Fibroblast of lung (primary cell): ENCODE measurements at regions not wholly inside any gene's neighbourhood (a gene's known extent, or its start where the extent isn't known, plus 50 kb on each side); places are given as distances from the start of the nearest gene placed in this dataset.

Experiments used
- DNase-seq, 2 donors: peaks; one replicate each; pipeline versions ENCODE4 v3.0.0 to v3.0.0-alpha.2; 2010; ENCODE audit warnings: low read depth in 2 of 2
- H2AFZ ChIP-seq: 2 replicates; pipeline ENCODE4 v1.5.1; 2012; ENCODE audit warnings: low read length, control low read depth, inconsistent platforms
- H3K27ac ChIP-seq: 2 replicates; pipeline ENCODE4 v1.5.1; 2011; ENCODE audit warnings: low read length, control low read depth; ENCODE audit not compliant: insufficient read depth
- H3K27me3 ChIP-seq: 2 replicates; pipeline ENCODE4 v1.5.1; 2011; ENCODE audit warnings: mild to moderate bottlenecking, low read length; ENCODE audit not compliant: control insufficient read depth, insufficient read depth
- H3K36me3 ChIP-seq: 2 replicates; pipeline ENCODE4 v1.5.1; 2011; ENCODE audit warnings: low read length; ENCODE audit not compliant: control insufficient read depth, insufficient read depth
- H3K4me1 ChIP-seq: 2 replicates; pipeline ENCODE4 v1.5.1; 2011; ENCODE audit warnings: low read length; ENCODE audit not compliant: control insufficient read depth, insufficient read depth; ENCODE audit errors: extremely low read depth
- H3K4me2 ChIP-seq: 2 replicates; pipeline ENCODE4 v1.5.1; 2011; ENCODE audit warnings: low read length, control low read depth; ENCODE audit not compliant: insufficient read depth; ENCODE audit errors: extremely low read depth
- H3K4me3 ChIP-seq, 4 experiments: fragments of 200-600 bp in 1 of 4; sonication (generic) in 1 of 4; replicated peaks in 1 of 4; 2 replicates each; pipeline ENCODE4 v1.5.1; 2011 to 2016; ENCODE audit warnings: low read length in 4 of 4, low read depth in 3 of 4, mild to moderate bottlenecking in 3 of 4, control low read depth in 2 of 4, inconsistent platforms in 1 of 4, mixed read lengths in 1 of 4; ENCODE audit not compliant: insufficient read depth in 1 of 4; ENCODE audit errors: control extremely low read depth in 1 of 4
- H3K79me2 ChIP-seq: 2 replicates; pipeline ENCODE4 v1.5.1; 2012; ENCODE audit warnings: mild to moderate bottlenecking, low read length, inconsistent platforms; ENCODE audit not compliant: control insufficient read depth, insufficient read depth
- H3K9ac ChIP-seq: 2 replicates; pipeline ENCODE4 v1.5.1; 2011; ENCODE audit warnings: mild to moderate bottlenecking, low read length, control low read depth; ENCODE audit not compliant: insufficient read depth
- H3K9me3 ChIP-seq: 2 replicates; pipeline ENCODE4 v1.5.1; 2012; ENCODE audit warnings: low read depth, low read length; ENCODE audit not compliant: control insufficient read depth, insufficient read depth
- H4K20me1 ChIP-seq: 2 replicates; pipeline ENCODE4 v1.5.1; 2011; ENCODE audit warnings: low read length; ENCODE audit not compliant: control insufficient read depth, insufficient read depth; ENCODE audit errors: extremely low read depth
- EZH2 ChIP-seq: IDR thresholded peaks from 2 replicates; pipeline ENCODE4 v1.5.1; 2012; ENCODE audit warnings: low read length, control low read depth, mild to moderate bottlenecking; ENCODE audit errors: missing control alignments
- TF ChIP-seq, protein P1 (sequence below), 2 donors: IDR thresholded peaks in 1 of 2; conservative IDR thresholded peaks in 1 of 2; 1 replicate in 1 of 2; 2 replicates in 1 of 2; pipeline ENCODE4 v1.5.1; 2011 to 2012; ENCODE audit warnings: low read length in 2 of 2, control low read depth in 1 of 2, inconsistent platforms in 1 of 2, low read depth in 1 of 2, mild to moderate bottlenecking in 1 of 2

DNA sequence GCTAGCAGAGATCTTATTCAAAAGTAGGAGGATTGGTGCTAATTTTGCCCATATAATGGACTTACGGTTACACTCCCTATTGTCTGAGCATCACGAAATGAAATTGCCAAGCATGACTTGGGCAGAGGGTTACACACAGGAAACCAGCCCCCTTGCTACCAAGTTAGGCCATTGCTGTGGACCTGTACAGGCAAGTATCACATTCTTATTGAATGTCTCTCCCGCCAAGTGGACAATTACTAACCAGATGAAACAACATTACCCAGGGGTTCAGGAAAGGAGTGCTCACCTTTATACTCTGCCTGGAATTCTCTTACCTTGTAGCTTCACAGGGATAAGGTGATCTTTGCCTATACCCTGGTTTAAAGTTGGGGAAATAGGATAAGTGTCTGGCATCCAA lies 70.6 kb upstream of the TOX3 start:
- no peak overlapping the region for H3K4me3 ChIP-seq
- H3K9ac ChIP-seq, result no peak overlapping the region
- H3K9me3 ChIP-seq, result no peaks in the 10 kb centered on the region
- DNase-seq, result no peak
- no peak overlapping the region for H2AFZ ChIP-seq
- no peaks in the 10 kb centered on the region for H4K20me1 ChIP-seq
- H3K4me1 ChIP-seq, result no peaks in the 10 kb centered on the region
- no peaks in the 10 kb centered on the region for H3K27me3 ChIP-seq
- TF ChIP-seq EZH2, result no peak
- no peak overlapping the region for H3K4me2 ChIP-seq
- no peak overlapping the region for H3K27ac ChIP-seq
- no peaks in the 10 kb centered on the region for H3K36me3 ChIP-seq
- no peaks in the 10 kb centered on the region for H3K79me2 ChIP-seq

DNA sequence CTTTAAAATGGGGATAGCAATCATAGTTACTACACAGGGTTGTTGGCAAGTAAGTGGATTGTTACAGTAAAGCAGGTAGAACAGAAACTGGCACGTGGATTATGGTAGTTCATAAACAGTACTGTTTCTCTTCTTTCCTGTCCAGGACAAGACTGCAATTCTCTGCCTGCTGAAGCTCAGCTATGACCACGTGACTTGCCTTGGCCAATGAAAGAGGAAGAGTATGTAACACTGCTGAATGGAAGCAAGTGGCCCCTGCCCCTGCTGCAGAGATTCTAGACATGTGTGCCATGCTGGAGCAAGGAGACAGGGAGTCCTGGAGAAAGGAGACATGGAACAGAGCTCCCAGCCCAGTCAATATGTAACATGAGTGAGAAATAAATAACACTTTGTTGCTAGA lies 66.6 kb upstream of the TOX3 start:
- Histone ChIP-seq H3K36me3 (no peaks in the 10 kb centered on the region), H3K4me3 (no peak overlapping the region), H3K9ac (no peak overlapping the region), H2AFZ (no peak overlapping the region), H3K79me2 (no peaks in the 10 kb centered on the region), H3K4me1 (no peaks in the 10 kb centered on the region), H3K27ac (no peak overlapping the region), H3K9me3 (no peaks in the 10 kb centered on the region), H4K20me1 (no peaks in the 10 kb centered on the region), H3K27me3 (no peaks in the 10 kb centered on the region), H3K4me2 (no peak overlapping the region)
- DNase-seq, result no peak
- TF ChIP-seq, protein P1, sequence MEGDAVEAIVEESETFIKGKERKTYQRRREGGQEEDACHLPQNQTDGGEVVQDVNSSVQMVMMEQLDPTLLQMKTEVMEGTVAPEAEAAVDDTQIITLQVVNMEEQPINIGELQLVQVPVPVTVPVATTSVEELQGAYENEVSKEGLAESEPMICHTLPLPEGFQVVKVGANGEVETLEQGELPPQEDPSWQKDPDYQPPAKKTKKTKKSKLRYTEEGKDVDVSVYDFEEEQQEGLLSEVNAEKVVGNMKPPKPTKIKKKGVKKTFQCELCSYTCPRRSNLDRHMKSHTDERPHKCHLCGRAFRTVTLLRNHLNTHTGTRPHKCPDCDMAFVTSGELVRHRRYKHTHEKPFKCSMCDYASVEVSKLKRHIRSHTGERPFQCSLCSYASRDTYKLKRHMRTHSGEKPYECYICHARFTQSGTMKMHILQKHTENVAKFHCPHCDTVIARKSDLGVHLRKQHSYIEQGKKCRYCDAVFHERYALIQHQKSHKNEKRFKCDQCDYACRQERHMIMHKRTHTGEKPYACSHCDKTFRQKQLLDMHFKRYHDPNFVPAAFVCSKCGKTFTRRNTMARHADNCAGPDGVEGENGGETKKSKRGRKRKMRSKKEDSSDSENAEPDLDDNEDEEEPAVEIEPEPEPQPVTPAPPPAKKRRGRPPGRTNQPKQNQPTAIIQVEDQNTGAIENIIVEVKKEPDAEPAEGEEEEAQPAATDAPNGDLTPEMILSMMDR (conservative IDR thresholded peaks at IDR 0.05 in 1 of 2, IDR thresholded peaks at IDR 0.05 in 1 of 2; ENCODE audit: low read depth in 1 of 2, low read length in 2 of 2), result no peak
- TF ChIP-seq EZH2, result no peak

DNA sequence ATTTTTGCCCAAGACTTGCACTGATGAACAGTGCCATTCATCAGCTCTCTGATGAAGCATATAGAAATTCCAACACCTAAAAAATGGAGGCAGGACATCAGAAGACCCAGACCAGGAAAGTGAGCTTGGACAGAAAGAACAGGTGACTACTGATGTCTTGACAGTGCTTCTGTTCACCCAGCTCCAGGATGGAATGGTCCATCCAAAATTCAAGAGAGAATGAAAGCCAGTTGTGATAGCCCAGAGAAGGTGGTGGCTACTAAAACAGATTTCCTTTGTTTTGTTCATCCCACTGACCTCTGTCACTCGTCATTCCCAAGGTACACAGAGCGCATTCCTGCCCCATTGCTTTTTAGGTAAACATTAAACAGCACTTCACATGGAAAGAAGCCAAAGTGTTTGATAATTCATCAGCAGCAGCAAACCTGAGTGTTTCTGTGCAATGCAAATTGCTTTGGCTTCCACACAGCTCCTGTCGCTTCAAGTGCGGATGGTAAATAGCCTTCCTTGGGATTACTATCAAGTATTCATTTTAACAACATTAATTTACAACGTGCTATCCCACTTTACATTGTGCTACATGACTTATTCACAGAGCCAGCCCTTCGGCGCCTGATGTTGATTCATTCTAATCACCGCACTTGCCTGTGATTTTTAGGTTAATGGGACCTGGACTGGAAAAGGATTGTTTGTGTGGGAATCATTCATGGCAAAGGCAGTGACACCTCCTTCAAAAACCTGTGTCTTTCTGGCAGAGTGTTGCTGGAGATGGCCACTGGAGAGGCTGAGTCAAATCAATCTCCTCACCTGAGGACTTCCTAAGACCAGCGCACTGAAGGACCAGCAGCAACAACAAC lies 65.1 kb upstream of the TOX3 start:
- no peak for DNase-seq
- H3K27ac ChIP-seq, result no peak overlapping the region
- H3K4me2 ChIP-seq, result no peak overlapping the region
- no peaks in the 10 kb centered on the region for H3K27me3 ChIP-seq
- no peaks in the 10 kb centered on the region for H3K36me3 ChIP-seq
- no peak overlapping the region for H2AFZ ChIP-seq
- H3K4me3 ChIP-seq, result no peak overlapping the region
- TF ChIP-seq, protein P1 (conservative IDR thresholded peaks at IDR 0.05 in 1 of 2, IDR thresholded peaks at IDR 0.05 in 1 of 2; ENCODE audit: low read depth in 1 of 2, low read length in 2 of 2), result no peak
- no peak for TF ChIP-seq EZH2
- no peaks in the 10 kb centered on the region for H3K4me1 ChIP-seq
- H3K9me3 ChIP-seq, result no peaks in the 10 kb centered on the region
- no peaks in the 10 kb centered on the region for H4K20me1 ChIP-seq
- no peaks in the 10 kb centered on the region for H3K79me2 ChIP-seq
- no peak overlapping the region for H3K9ac ChIP-seq
